Vagina (tissue), 2 donors: ENCODE measurements at regions not wholly inside any gene's neighbourhood (a gene's known extent, or its start where the extent isn't known, plus 50 kb on each side); places are given as distances from the start of the nearest gene placed in this dataset.

Experiments
- DNase-seq, 2 donors: peaks; one replicate each; pipeline ENCODE4 v3.0.0-alpha.2; 2017; ENCODE audit errors: extremely low spot score in 2 of 2
- H3K27ac ChIP-seq: fragments of 200-600 bp; sonication (generic); one replicate; pipeline ENCODE4 v1.5.1; 2019
- H3K27me3 ChIP-seq: fragments of 200-600 bp; sonication (generic); one replicate; pipeline ENCODE4 v1.5.1; 2019
- H3K36me3 ChIP-seq, 2 donors: fragments of 200-600 bp; sonication (generic); one replicate each; pipeline ENCODE4 v1.5.1; 2017 to 2019
- H3K4me1 ChIP-seq: fragments of 200-600 bp; sonication (generic); one replicate; pipeline ENCODE4 v1.5.1; 2019
- H3K4me3 ChIP-seq, 2 donors: fragments of 200-600 bp; sonication (generic); 1 replicate in 1 of 2; 2 replicates in 1 of 2; pipeline ENCODE4 v1.5.1; 2016 to 2019
- H3K9me3 ChIP-seq: fragments of 200-600 bp; sonication (generic); one replicate; pipeline ENCODE4 v1.5.1; 2019
- POLR2A ChIP-seq, 2 donors: fragments of 450-650 bp; IDR thresholded peaks; one replicate each; pipeline ENCODE4 v1.6.1; 2017; ENCODE audit warnings: antibody characterized with exemption in 2 of 2, mild to moderate bottlenecking in 2 of 2, moderate library complexity in 2 of 2
- POLR2AphosphoS5 ChIP-seq, 2 donors: sonication (generic); formaldehyde crosslinking; IDR thresholded peaks; one replicate each; pipeline ENCODE4 v1.9.0; 2017; ENCODE audit warnings: antibody characterized with exemption in 2 of 2, mild to moderate bottlenecking in 2 of 2, low read depth in 1 of 2; ENCODE audit not compliant: insufficient read depth in 1 of 2
- intact Hi-C: fragments of 100-400 bp; cut with DNase I; formaldehyde crosslinking; loops from one replicate; pipeline ENCODE4 v1.15.1; 2023
- TF ChIP-seq, protein P1 (sequence below), 3 experiments: fragments of 450-650 bp in 2 of 3; fragments of 200-600 bp in 1 of 3; sonication (generic) in 1 of 3; IDR thresholded peaks; one replicate each; pipeline ENCODE4 v1.5.1; 2017 to 2019; ENCODE audit warnings: antibody characterized with exemption in 3 of 3, mild to moderate bottlenecking in 2 of 3, moderate library complexity in 2 of 3

DNA sequence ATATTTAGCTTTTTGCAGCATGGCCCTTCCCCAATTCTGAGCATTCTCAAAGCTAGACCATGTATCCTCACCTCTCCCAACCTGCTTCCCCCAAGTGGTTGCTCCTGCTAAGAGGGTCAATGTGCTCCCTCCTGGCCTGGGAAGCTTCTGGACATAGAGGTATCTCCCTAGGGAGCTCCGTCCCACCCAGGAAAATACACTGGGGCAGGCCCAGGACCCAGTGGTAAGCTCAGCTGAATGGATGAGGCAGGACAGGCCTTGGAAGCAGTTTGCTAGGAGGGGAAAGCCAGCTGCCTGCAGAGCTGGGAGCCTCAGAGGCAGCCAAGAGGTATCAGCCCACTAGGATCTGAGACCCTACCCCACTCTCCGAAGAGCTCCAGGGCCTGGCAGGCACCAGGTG lies 1721.6 kb downstream of the TP53TG3F start:
- Histone ChIP-seq H3K4me3 (no peak overlapping the region), H3K4me1 (no peaks in the 10 kb centered on the region), H3K27ac (no peak overlapping the region), H3K36me3 (no peaks in the 10 kb centered on the region), H3K9me3 (no peaks in the 10 kb centered on the region), H3K27me3 (no peaks in the 10 kb centered on the region)
- TF ChIP-seq, protein P1, sequence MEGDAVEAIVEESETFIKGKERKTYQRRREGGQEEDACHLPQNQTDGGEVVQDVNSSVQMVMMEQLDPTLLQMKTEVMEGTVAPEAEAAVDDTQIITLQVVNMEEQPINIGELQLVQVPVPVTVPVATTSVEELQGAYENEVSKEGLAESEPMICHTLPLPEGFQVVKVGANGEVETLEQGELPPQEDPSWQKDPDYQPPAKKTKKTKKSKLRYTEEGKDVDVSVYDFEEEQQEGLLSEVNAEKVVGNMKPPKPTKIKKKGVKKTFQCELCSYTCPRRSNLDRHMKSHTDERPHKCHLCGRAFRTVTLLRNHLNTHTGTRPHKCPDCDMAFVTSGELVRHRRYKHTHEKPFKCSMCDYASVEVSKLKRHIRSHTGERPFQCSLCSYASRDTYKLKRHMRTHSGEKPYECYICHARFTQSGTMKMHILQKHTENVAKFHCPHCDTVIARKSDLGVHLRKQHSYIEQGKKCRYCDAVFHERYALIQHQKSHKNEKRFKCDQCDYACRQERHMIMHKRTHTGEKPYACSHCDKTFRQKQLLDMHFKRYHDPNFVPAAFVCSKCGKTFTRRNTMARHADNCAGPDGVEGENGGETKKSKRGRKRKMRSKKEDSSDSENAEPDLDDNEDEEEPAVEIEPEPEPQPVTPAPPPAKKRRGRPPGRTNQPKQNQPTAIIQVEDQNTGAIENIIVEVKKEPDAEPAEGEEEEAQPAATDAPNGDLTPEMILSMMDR (IDR thresholded peaks at IDR 0.05) = no peak
- TF ChIP-seq POLR2A (IDR thresholded peaks at IDR 0.05) (no peak), POLR2AphosphoS5 (IDR thresholded peaks at IDR 0.05; ENCODE audit: insufficient read depth in 1 of 2, low read depth in 1 of 2) (no peak)
- DNase-seq = peak in 1 of 2 donors; percentile 84
- intact Hi-C loops = no loop called here

DNA sequence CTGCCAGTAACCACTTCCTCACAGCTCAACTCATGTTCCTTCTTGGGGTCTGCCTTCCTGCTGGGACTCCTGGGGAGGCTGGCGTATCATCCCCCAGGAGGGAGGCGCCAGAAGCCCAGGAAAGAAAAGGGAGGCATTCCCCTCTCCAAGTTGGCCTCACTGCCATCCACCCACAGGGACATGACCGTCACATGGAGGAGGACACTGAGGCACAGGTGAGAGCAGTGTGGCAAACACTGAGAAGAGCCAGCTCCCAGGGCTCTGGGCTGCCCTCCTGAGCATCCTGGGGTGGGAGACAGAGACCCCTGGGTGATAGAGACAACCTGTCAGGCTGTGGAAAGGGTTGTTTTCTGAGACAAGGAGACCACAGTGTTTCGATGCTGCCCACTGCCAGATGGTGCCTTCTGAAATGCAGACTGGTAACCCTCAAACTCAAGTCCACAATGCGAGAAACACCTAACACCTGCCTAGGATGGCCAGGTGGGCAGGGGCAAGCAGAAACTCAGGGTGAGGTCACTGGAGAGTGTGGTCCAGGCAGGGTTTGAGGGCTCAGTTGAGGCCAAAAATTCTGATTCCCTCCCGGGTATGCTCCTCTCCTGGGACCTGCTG lies 1722.1 kb downstream of the TP53TG3F start:
- no peaks in the 10 kb centered on the region for H3K4me1 ChIP-seq
- no peak overlapping the region for H3K27ac ChIP-seq
- no peak overlapping the region for H3K4me3 ChIP-seq
- no peaks in the 10 kb centered on the region for H3K36me3 ChIP-seq
- DNase-seq = peak in 1 of 2 donors; percentile 92
- no peaks in the 10 kb centered on the region for H3K9me3 ChIP-seq
- TF ChIP-seq POLR2A (IDR thresholded peaks at IDR 0.05) (no peak), POLR2AphosphoS5 (IDR thresholded peaks at IDR 0.05; ENCODE audit: insufficient read depth in 1 of 2, low read depth in 1 of 2) (no peak)
- TF ChIP-seq, protein P1 (IDR thresholded peaks at IDR 0.05) = no peak
- intact Hi-C loops = no loop called here
- H3K27me3 ChIP-seq = no peaks in the 10 kb centered on the region

DNA sequence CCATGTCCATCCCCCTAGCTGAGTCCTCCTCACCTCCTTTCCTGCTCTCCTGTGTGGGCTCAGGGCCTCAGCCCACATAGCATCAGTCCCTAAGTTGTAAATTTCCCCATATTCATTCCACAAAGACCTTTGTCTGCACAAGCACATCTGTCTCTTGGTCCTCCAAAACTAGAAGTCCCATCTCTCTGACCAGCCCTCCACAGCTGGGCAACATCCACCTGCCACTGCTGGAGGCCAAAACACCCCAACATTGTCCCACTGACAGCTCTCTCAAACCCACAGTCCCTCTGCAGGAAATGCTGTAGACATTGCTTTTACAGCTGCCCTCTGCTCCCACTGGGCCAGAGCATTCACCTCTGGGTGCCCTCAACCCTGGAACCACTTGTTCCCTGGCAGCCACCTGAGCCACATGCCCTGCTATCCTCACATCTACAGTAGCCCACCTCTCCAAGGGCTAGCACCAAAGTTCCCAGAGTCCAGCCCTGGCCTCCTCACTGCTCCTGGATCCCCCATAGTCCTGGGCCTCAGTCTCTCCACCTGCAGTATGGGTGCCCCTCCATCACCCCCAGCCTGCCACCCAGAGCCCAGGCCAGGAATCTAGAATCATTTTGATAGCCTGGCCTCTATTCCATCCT lies 1722.7 kb downstream of the TP53TG3F start:
- no peaks in the 10 kb centered on the region for H3K4me1 ChIP-seq
- H3K9me3 ChIP-seq = no peaks in the 10 kb centered on the region
- no peak for TF ChIP-seq POLR2AphosphoS5 (IDR thresholded peaks at IDR 0.05; ENCODE audit: insufficient read depth in 1 of 2, low read depth in 1 of 2)
- TF ChIP-seq POLR2A (IDR thresholded peaks at IDR 0.05) = no peak
- TF ChIP-seq, protein P1 (IDR thresholded peaks at IDR 0.05) = no peak
- no peaks in the 10 kb centered on the region for H3K36me3 ChIP-seq
- H3K27me3 ChIP-seq = no peaks in the 10 kb centered on the region
- peak in 1 of 2 donors; percentile 64 for DNase-seq
- intact Hi-C loops = no loop called here
- no peak overlapping the region for H3K27ac ChIP-seq
- H3K4me3 ChIP-seq = no peak overlapping the region

DNA sequence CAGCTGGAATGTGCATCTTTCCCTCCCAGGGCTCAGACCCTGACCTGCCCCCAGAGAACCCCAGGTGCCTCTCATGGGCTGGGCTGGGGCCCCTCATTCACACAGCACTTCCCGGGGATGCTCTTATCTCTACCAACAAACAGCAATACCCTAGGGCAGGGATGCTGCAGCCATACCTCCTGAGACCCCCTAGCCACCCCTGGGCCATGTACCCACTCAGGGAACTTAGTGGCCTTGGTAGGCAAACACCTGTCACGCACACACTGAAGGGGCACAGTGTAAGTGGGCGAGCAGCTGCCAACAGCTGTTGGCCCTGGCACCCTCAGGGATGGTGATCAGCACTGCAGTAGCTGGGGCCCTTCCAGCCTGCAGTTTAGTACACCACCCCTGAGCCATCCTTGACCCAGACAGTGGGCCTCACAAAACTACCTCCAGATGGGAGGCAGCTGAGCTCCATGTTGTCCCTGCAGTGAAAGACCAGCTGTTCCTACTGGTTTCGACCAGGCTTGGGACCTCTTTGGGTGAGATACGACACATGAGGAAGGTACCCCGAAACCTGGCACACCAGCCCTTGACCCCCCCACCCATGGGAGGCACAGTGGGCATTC lies 1723.6 kb downstream of the TP53TG3F start:
- no peak overlapping the region for H3K27ac ChIP-seq
- H3K27me3 ChIP-seq = no peaks in the 10 kb centered on the region
- H3K4me1 ChIP-seq = no peaks in the 10 kb centered on the region
- H3K36me3 ChIP-seq = no peaks in the 10 kb centered on the region
- intact Hi-C loops = no loop called here
- DNase-seq = peak in 1 of 2 donors; percentile 90
- TF ChIP-seq, protein P1 (IDR thresholded peaks at IDR 0.05) = no peak
- TF ChIP-seq POLR2A (IDR thresholded peaks at IDR 0.05) (no peak), POLR2AphosphoS5 (IDR thresholded peaks at IDR 0.05; ENCODE audit: insufficient read depth in 1 of 2, low read depth in 1 of 2) (no peak)
- no peaks in the 10 kb centered on the region for H3K9me3 ChIP-seq
- no peak overlapping the region for H3K4me3 ChIP-seq
